ENCODE measurements at regions not wholly inside any gene's neighbourhood (a gene's known extent, or its start where the extent isn't known, plus 50 kb on each side); places are given as distances from the start of the nearest gene placed in this dataset.

GRCh38 chrX:99091459-99091858, 1318.6 kb downstream of the PCDH19 start:
- no peak for DNase-seq
- Histone ChIP-seq H3K36me3 (no peaks in the 10 kb centered on the region), H3K27me3 (no peaks in the 10 kb centered on the region), H3K4me3 (no peak overlapping the region), H3K9me3 (no peaks in the 10 kb centered on the region), H3K4me1 (no peaks in the 10 kb centered on the region), H3K27ac (no peak overlapping the region)
- intact Hi-C loops (cut with DNase I) = no loop called here
- TF ChIP-seq CTCF (IDR thresholded peaks at IDR 0.05) = no peak
- ATAC-seq = no peak

GRCh38 chrX:99078301-99078700, 1331.8 kb downstream of the PCDH19 start:
- H3K27me3 ChIP-seq = no peaks in the 10 kb centered on the region

DNA sequence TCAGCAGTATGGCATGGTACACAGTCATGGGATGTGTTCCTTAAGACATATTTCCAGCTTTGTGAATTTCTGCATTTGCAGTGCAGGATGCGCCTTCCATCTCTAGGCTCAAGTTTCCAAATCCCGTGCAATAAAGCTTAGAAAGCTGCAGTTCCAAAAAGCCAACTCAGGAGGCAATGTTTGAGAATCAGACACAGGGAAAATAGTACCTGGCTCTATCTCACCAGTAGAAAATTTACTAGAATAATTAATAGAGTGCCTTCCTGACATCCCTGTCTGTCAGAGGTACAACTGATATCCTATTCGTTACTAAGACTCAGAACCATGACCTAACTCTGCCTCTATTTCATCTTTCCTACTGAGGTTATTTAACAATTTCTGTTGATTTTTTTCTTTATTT, 1333.0 kb downstream of the PCDH19 start:
- H3K4me1 ChIP-seq = no peaks in the 10 kb centered on the region
- no peak overlapping the region for H3K27ac ChIP-seq
- intact Hi-C loops (cut with DNase I) = no loop called here
- H3K9me3 ChIP-seq = no peaks in the 10 kb centered on the region
- H3K27me3 ChIP-seq = no peaks in the 10 kb centered on the region
- DNase-seq (no peak), ATAC-seq (no peak)
- no peak overlapping the region for H3K4me3 ChIP-seq
- no peaks in the 10 kb centered on the region for H3K36me3 ChIP-seq
- no peak for TF ChIP-seq CTCF (IDR thresholded peaks at IDR 0.05)

More at GRCh38 chrX:99078301-99078700, 1331.8 kb downstream of the PCDH19 start:
- ATAC-seq (no peak), DNase-seq (no peak)
- Histone ChIP-seq H3K4me1 (no peaks in the 10 kb centered on the region), H3K9me3 (no peaks in the 10 kb centered on the region), H3K27ac (no peak overlapping the region), H3K36me3 (no peaks in the 10 kb centered on the region), H3K4me3 (no peak overlapping the region)
- no peak for TF ChIP-seq CTCF (IDR thresholded peaks at IDR 0.05)
- intact Hi-C loops (cut with DNase I) = no loop called here

DNA sequence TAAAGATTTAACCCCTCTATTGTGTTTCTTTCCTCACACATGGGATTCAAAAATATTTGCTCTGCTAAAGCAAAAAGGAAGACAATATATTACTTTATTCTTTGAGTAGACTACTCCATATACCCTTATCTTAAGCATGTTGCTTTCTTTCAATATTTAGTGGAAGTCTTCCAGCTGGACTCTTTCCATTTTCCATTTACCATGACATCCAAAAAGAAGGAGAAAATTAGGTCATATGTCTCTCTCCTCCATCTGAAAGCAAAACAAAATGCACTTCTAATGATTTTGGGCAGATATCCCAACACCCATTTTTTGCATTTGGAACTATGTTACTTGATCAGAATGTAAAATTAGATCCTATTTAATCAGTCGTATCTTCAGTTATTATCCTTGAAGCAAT, 1336.5 kb downstream of the PCDH19 start:
- H3K27ac ChIP-seq = no peak overlapping the region
- H3K4me1 ChIP-seq = no peaks in the 10 kb centered on the region
- no peaks in the 10 kb centered on the region for H3K36me3 ChIP-seq
- H3K4me3 ChIP-seq = no peak overlapping the region
- intact Hi-C loops (cut with DNase I) = no loop called here
- DNase-seq (no peak), ATAC-seq (no peak)
- TF ChIP-seq CTCF (IDR thresholded peaks at IDR 0.05) = no peak
- no peaks in the 10 kb centered on the region for H3K9me3 ChIP-seq
- no peaks in the 10 kb centered on the region for H3K27me3 ChIP-seq

- Histone ChIP-seq H3K4me3 (no peak overlapping the region), H3K9me3 (no peaks in the 10 kb centered on the region), H3K27me3 (no peaks in the 10 kb centered on the region), H3K4me1 (no peaks in the 10 kb centered on the region), H3K27ac (no peak overlapping the region), H3K36me3 (no peaks in the 10 kb centered on the region)
- intact Hi-C loops (cut with DNase I) = no loop called here
- DNase-seq = no peak
- TF ChIP-seq CTCF (IDR thresholded peaks at IDR 0.05) = no peak
- ATAC-seq = no peak
These were observed 1358.4 kb downstream of the PCDH19 start for GRCh38 chrX:99051639-99052038.

- ATAC-seq = no peak
- no peaks in the 10 kb centered on the region for H3K36me3 ChIP-seq
- H3K27ac ChIP-seq = no peak overlapping the region
- H3K4me3 ChIP-seq = no peak overlapping the region
- no peaks in the 10 kb centered on the region for H3K4me1 ChIP-seq
- no peak for DNase-seq
- no peaks in the 10 kb centered on the region for H3K9me3 ChIP-seq
- no peak for TF ChIP-seq CTCF (IDR thresholded peaks at IDR 0.05)
- intact Hi-C loops (cut with DNase I) = no loop called here
- H3K27me3 ChIP-seq = no peaks in the 10 kb centered on the region
These were observed 1376.7 kb downstream of the PCDH19 start for GRCh38 chrX:99033226-99033901.

Measured in upper lobe of right lung (tissue), 1 donor.